ENCODE measurements at regions not wholly inside any gene's neighbourhood (a gene's known extent, or its start where the extent isn't known, plus 50 kb on each side); places are given as distances from the start of the nearest gene placed in this dataset.

- no peak for TF ChIP-seq CTCF (IDR thresholded peaks at IDR 0.05; ENCODE audit: poor library complexity, severe bottlenecking)
- TF ChIP-seq SMC3 (conservative IDR thresholded peaks at IDR 0.05; ENCODE audit: poor library complexity) = no peak
- no peak for TF ChIP-seq EZH2 (IDR thresholded peaks at IDR 0.05; ENCODE audit: borderline replicate concordance, insufficient read depth, low read length, poor library complexity, severe bottlenecking)
Measured at GRCh38 chr5:172553903-172554302, 87.2 kb upstream of the NEURL1B start.

Data from neural cell (in vitro differentiated cells).